AG09319 (cell line): ENCODE measurements at regions not wholly inside any gene's neighbourhood (a gene's known extent, or its start where the extent isn't known, plus 50 kb on each side); places are given as distances from the start of the nearest gene placed in this dataset.

ENCODE experiments used
- DNase-seq: peaks from one replicate; pipeline ENCODE4 v3.0.0-alpha.2; 2010; ENCODE audit warnings: low read depth; ENCODE audit errors: extremely low read depth
- TF ChIP-seq, protein P1 (sequence below): IDR thresholded peaks from 2 replicates; pipeline ENCODE4 v1.5.1; 2011; ENCODE audit warnings: low read depth, mild to moderate bottlenecking, inconsistent platforms, low read length, moderate library complexity

DNA sequence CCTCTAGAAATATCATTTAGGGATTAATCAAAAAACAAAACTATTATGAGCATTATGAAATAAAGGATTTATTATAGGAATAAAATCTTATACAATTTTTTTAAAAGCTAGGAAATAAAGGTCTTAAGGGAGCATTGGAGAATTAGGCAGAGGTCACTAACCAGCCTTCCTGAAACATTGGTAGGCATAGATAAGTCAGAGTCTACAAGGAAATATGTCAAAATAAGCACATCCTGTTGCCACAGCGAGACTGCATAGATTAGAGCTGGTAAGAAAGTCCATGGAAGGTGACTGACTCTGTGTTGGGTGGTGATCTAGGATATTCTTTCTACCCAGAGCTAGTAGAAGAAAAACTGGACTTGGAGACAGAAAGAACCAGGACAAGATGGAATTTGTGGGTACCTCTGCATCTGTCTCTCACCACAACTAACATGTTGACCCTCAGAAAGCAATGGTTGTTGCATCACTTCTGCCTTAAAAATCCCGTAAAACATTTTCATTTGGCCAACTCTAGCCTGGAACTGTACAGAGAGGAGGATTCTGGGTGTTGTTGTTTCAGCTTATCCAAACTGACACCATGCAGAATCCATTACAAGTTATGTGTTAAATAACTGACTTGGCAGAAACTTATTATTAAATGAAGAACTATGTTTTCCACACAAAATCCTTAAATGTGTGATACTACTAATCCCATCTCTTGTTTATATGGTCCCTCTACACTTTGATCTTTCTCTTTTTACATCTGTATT is 77.1 kb downstream of the FBXO5 start:
- no peak for DNase-seq
- TF ChIP-seq, protein P1, sequence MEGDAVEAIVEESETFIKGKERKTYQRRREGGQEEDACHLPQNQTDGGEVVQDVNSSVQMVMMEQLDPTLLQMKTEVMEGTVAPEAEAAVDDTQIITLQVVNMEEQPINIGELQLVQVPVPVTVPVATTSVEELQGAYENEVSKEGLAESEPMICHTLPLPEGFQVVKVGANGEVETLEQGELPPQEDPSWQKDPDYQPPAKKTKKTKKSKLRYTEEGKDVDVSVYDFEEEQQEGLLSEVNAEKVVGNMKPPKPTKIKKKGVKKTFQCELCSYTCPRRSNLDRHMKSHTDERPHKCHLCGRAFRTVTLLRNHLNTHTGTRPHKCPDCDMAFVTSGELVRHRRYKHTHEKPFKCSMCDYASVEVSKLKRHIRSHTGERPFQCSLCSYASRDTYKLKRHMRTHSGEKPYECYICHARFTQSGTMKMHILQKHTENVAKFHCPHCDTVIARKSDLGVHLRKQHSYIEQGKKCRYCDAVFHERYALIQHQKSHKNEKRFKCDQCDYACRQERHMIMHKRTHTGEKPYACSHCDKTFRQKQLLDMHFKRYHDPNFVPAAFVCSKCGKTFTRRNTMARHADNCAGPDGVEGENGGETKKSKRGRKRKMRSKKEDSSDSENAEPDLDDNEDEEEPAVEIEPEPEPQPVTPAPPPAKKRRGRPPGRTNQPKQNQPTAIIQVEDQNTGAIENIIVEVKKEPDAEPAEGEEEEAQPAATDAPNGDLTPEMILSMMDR, result no peak

DNA sequence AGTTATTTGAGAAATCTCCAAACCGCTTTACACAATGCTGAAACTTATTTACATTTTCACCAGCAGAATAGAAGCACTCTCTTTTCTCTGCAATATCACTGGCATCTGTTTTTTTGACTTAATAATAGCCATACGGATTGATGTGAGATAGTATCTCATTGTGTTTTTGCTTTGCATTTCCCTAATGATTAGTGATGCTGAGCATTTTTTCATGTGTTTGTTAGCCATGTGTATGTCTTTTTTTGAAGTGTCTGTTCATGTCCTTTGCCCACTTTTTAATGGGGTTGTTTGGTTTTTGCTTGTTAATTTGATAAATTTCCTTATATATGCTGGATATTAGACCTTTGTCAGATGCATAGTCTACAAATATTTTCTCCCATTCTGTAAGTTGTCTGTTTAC is 73.6 kb downstream of the FBXO5 start:
- TF ChIP-seq, protein P1, result no peak
- no peak for DNase-seq

DNA sequence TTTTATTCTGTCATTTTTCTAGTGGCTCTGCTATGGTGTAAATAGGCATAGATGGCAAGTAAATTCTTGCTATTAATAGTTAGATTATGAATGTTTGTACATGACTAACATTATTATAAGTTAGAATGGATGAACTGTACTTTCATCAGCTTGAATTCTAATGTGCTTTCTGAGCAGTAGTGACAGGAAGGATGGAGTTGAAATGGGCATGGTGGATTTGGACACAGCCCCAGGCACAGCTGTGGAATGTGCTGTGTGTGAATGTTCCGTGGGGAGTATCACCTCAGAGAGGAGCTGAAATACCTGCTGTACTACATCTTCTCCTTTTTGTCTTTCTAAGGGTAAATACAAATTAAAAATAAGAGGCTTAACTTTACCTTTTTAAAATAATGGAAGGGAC is 66.8 kb downstream of the FBXO5 start:
- TF ChIP-seq, protein P1, result no peak
- DNase-seq, result no peak

DNA sequence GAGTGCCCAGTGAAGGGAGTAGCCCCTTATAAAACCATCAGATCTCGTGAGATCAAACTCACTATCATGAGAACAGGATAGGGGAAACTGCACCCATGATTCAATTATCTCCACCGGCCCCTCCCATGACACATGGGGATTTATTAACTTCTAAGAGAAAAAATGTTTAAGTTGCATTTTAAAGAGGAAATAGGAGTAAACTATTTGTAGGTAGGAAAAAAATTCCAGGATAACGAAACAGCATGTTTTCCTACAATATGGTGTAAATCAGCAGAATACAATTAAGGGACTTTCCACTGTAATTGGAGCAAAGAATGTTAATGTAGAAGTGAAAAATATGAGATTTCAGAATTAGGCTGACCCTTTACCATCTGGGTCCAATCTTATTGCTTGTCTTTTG is 63.9 kb downstream of the FBXO5 start:
- TF ChIP-seq, protein P1, result no peak
- no peak for DNase-seq

DNA sequence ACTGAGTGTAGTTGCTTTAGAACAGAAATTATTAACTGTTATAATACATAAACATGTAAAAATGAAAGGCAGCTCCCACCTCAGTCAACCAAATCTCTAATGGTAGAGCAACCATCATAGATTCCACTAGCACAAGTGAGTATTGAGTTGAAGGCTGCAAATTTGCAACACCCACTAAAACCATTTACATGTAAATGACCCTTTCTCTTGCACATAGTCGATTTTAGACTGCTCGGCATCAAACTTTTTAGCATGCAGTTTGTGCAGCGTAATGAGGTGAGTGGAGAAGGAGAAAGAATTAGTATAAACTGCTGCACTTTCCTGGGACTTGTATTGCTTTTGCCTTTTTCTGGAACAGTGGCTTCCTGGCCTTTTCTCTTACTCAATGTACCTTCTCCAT is 62.8 kb downstream of the FBXO5 start:
- no peak for DNase-seq
- TF ChIP-seq, protein P1, result no peak
